ENCODE measurements at regions not wholly inside any gene's neighbourhood (a gene's known extent, or its start where the extent isn't known, plus 50 kb on each side); places are given as distances from the start of the nearest gene placed in this dataset.
A peak's percentile ranks its signal among the peaks of the same experiment; 100 is the strongest.
"Not testable (repeated sequence)": the region's sequence is repeated elsewhere in the genome, so short reads cannot be mapped to it uniquely, and the experiment has no call there.

DNA sequence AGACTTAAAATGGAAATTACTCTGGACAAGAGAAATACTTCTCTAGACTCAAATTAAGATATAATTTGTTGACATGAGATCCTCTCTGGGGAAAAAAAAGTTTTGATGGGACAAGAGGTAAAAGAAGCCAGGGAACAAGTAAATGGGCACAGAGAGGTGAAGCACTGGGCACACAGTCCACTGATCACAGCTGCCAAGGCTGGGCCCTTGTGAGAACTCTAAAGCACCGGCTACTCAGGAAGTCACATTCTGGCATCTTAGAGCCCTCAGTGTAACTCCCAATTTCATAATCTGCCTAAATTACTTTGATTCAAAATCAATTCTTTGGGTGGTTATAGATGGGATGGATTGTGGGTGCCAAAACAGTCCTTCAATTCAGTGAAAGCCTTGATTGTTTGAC is 123.2 kb upstream of the CACNA2D1 start:
- no peak for DNase-seq

DNA sequence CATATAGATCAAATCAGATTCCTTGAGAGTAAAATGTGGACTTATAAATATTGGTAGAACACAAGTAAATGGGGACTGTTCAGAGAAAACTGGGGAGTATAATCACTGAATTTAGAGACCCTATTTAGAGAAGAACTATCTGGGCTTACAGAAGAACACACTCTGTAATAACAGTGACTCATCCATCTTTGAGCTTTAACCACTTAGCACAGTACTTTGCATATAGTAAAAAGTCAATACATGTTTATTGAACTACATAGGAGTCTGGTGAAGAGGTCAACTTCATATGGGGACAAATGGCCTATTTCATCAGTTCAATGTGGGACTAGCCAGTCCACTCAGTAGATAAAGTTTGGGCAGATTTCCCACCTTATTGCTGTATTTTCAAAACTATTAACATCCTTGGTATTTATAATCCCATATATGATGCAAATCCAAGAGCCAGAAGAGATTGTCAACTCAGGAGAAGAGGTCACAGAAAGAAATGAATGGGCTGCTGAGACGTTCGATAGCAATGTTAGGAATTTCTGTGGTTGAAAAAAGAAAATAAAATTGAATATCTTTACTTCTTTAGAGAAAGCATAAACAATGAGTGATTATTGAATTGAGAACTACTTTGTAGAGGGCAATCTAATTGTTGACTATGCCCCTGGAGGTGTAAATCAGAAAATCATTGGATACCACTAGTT is 119.3 kb upstream of the CACNA2D1 start:
- no peak for DNase-seq

DNA sequence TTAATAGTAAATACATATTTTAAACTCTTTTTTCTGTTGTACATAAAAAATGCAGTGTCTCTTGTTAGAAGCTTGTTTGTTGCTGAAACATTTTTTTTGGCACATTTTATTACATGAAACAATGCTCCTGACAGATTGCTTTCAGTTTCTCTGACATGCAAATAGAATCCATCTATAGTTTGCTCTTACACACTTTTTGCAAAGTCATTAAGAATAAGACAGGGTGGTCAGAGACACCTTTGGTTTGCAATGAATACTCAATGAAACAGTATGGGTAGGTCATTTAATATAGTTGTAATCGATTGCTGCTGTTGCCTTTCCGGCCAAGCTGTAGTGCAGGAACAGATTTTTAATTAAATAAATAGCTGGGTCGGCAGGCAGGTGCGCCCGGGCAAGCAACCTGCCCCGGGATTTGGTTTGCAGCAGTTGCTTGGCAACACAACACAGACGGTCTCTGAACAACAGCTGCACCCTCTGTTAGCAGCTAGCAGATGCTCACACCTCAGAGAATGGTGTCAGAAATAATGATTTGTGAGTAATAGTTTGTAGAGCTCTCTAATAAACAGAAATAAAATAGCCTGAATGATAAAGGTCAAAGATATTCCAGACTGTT is 115.7 kb upstream of the CACNA2D1 start:
- DNase-seq, result peak; percentile 30 to 39 (median 39)

DNA sequence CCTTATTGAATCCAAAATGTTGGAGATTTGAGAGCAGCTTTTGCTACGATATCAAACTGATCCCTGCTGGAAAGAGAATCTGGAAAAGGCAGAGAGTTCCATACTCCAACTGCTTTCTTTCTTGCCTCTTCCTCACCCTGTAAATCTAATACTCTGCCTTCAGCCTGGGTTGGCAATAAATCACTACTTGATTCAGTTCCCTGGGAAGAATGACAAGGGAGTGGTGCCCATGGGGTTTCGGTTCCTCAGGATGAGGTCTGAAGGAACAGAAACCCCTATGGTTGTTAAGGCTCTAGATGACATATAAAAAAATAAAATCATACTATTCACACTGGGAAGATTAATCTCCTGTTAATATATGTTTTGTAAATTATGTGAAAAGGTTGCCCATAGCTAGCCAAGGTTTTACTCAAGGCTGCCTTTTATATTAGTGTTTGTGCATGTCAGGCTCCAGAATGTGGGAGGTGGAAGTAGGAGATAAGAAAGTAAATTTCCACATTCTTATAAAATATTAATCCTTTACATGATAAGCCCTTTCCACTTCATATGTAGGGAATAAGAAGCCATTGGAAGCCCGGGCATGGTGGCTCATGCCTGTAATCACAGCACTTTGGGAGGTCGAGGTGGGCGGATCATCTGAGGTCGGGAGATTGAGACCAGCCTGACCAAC is 106.2 kb upstream of the CACNA2D1 start:
- no peak for DNase-seq

DNA sequence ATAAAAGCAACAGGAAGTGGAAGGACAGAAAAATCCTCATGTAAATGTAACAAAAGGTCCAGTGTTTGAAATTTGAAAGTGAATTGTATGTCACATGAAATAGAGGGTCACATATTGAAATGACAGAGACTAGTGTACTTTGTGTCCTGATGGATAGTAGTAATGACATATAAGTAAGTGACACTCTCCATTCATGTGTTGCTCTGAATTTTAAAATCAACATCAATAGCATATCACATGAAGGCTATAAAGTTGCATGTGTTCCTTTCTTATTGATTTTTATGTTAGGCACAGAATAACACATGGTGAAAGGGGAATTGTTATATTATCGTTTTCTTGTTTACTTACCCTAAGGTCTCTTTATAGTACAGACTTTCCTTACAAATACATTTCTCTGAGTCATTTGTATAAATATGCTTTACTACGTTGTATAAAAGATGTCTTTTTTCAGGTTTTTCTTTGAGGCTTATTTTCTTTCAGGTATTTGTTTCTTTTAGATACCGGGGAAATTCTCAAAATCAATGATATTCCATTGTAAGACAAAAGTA is 104.6 kb upstream of the CACNA2D1 start:
- DNase-seq, result no peak

DNA sequence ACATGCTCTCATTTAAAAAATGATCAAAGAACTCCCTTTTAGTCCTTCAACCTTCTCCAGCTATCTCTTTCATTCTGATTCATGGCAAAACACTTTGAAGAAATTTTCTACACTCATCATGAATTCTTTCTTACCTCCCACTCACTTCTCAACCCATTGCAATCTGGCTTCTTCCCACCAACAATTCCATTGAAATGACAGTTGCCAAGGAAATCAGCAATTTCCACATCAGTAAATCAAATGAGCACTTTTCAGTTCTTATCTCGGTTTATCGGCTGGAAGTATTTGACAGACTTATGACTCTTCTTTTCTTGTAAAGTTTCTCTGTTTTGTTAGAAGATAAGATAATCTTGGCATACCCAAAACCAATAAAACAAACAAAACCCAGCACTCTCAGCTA is 99.1 kb upstream of the CACNA2D1 start:
- DNase-seq, result peak in 1 of 3 donors; percentile 55

DNA sequence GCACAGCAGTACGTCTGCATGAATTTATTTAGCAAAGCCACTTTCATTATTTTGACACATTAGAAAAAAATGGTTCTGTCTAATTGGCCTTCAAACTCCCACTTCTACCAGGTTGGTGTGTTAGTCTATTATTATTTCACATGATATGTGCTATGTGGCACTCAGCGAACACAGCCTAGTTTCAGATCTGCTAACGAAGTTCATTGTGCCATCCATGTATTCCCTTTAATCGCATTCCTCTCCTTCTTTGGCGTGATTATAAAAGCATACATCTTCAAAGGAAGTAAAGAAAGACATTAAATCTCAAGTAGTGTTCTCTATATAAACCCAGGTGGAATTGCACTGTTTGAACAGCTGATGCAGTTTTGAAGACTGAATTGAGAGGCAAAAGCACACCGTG is 96.4 kb upstream of the CACNA2D1 start:
- DNase-seq, result no peak

DNA sequence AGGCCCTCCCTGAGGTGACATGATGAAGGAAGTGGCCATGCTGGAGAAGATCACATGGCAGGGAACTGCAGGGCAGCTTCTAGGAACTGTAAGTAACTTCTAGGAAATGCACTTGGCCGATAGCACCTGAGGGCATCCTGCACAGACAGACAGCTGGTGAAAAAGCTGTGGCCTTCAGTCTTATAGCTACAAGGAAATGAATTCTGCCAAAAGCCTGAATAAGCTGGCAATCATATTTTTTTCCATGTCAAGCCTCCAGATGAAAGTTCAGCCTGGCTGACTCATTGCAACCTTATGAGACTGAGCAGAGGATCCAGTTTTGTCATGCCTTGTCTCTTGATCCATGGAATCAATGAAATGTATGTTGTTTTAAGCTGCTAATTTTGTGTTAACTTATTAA is 91.1 kb upstream of the CACNA2D1 start:
- peak in 2 of 3 donors; percentile 6 to 12 for DNase-seq

DNA sequence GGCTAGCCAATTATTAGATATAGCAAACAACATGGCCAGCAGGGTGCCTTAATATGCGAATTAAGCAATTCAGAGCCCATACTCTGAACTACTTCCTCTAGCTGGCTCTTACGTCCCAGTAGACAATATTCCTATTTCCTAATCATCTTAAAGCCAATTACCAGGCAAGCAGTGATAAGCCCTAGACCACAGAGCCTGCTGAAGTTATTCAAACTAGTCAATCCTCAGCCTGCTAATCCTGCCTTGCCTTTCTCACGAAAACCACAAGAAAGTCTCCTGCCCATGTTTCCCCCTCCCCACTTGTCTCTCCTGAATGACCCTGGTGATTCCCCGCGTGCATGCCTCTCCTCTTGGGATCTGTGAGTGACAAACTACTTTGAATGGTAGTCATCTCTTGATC is 86.8 kb upstream of the CACNA2D1 start:
- DNase-seq, result no peak

DNA sequence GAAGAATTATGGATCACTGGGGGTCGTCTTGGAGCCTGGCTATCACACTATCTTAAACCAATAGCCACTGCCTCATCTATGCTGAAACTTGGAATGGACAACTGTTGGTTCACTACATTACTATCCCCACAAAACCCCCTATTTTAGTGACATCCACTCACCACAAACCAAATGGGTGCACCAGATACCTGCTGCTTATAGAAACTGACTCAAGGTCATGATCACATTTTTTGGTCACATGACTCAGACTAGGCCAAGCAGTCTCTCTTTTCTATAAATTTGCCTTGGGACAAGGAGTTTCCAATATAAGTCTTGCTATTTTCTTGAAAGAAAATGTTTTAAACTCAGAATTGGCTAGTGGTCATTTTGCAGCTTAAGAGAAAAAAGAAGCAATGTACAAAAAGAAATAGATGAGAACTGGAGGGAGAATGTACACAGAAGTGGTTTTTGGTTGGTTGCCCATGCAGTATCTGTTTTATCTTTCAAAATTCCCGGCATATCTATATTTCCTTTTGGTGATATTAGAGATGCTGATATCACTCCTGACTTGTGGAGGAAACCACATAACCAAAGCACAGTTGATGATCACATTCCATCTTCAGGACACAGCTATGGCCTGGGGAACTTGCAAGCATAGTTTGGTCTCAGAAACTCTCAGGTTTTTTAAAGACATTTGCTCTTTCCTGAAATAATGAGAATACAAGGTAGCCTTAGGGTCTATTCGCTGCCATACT is 85.2 kb upstream of the CACNA2D1 start:
- DNase-seq, result no peak

DNA sequence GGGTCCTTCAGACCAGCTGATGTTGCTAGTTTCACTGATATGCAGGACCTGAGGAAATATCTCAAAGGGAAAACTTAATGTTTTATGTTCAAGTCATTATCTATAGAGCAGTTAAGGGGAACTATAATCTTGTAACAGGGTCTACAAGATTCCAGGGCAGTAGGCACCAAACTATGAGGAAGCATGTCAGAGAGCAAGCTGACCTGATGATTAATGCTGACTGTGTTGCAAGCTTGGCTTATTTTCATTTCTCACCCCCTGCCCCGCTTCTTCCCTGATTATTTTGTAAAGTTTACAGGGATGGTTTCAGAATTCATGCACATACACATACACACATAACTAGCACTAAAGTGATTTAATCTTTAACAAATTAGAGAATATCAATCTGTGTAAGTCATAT is 84.3 kb upstream of the CACNA2D1 start:
- DNase-seq, result no peak

DNA sequence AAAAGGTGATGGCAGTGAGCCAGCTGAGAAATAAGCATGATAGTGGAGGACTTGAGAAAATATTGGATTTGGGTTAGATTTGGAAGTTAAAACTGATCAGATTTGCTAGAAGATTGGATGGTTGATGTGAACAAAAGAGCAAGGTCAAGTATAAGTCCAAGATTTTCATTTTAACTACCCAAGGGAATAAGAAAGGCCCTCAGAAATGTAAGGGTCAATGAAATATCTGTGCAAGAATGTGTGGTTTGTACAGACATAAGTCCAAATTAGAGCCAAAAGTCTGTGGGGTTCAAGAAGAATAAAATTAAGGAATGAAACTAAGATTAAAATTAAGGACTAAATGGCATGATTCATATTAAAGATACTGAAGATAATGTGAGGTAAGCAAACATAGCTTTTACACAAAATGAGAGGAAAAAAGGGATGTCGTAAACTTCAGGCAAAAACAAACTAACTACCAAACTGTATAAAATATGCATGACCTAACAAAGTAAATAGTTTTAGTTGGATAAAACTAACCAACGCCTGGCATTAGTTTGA is 78.4 kb upstream of the CACNA2D1 start:
- DNase-seq, result no peak

DNA sequence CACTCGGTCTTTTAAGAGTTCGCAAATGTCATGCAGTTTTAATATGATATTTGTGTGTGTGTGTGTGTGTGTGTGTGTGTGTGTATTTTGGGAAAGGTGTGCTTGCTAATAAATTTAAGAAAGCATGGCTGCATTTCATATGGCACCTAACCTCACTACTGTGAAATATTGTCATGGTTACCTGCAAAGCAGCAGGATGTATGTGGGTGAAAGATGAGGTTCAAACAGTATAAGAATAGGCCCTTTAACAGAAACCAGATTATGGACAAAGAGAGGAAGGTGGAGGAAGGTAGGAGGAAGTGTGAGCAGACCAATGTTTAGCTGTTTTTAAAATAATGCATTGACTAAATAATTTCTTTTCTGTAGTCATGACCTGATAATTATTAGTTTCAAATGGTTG is 73.5 kb upstream of the CACNA2D1 start:
- DNase-seq, result no peak

DNA sequence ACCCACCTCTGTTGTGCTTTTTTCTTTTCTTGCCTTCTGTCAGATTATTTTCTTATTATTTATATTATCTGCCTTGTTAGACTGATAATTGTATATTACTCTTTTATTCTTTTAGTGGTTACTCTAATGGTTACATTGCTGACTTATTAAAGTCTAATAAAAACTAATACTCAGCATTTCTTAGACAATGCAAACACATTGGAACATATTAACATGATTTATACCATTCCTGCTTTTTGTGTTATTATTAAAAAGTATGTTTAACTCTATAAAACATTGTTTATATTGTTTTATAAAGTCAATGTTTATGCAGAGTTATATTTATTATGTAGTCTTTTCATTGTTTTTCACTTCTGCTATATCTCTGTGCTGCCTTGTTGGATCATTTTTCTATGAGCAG is 68.0 kb upstream of the CACNA2D1 start:
- no peak for DNase-seq

DNA sequence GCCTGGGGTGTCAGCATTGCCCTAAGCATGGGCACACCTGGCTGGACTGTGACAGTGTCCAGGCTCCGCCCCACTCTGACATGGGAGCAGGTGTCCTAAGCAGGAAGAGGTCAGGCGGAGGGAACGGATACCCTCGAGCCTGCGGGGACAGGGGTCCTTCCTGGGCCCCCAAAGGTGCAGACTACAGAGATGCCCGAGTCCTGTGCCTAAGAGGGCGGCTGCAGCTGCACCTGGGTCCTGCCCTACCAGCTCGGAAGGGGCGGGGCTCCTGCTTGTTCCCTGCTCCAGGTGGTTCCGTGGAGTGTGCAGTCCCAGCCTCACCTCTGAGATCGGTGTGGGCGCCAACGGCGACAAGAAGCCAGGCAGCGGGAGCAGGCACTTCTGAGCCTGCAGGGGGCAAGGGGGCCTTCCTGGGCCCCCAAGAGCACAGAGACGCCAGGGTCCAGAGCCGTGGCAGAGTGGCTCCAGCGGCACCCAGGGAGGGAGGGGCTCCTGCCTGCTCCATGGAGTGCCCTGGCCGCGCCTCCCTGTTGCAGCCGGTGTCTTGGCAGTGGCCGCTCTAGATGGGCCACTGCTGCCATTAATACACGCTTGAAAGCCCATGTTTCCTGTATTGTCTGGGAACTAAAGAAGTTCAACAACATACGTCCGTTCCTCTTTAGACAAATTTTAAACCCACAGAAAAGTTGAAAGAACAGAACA is 64.5 kb upstream of the CACNA2D1 start:
- no peak for DNase-seq

DNA sequence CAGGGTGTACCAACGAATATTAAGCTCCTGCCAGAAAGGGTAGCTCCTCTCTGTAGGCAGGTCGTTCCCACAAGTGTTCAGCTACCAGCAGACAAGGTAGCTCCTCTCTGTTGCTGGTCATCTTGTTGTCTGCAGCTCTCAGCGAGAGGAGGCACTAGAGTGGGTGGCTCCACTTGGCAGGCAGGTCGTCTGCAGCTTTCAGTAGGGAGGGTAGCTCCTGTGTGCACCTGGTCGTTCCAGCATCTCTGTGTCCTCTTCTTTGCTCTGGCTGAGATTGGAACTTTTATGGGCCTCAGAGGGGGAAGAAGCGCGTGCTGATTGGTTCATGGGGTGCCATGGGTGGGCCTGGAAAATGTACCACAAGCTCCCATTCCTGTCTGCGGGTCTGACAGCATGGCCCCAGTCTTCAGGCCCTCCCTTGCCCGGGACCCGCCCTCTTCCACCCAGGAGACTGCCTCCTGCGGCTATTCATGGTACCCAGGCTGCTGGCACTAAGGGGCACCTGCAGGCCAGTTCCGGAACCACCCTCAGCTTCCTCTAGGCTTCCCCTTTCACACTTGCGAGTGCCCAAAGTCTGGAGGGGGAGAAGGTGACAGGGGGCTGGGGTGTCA is 63.9 kb upstream of the CACNA2D1 start:
- DNase-seq, result no peak

DNA sequence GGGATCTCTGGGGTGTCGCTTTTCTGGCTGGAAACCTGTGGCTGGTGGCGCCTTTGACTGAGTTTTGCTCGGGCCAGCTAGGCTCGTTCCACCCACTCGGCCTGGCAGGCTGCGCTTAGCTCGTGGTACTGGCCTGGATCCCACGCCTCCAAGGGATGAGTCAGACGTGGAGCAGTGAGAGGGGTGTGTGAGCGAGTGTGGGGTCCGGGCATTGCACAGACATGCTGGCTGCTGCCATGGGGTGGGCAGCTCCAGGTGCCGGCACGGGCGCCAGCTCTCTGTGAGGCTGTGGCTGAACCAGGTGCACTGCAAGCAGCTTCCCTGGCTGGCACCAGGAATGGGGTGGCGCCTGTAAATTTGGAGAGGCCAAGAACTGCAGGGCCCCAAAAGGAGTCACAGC is 63.1 kb upstream of the CACNA2D1 start:
- no peak for DNase-seq

DNA sequence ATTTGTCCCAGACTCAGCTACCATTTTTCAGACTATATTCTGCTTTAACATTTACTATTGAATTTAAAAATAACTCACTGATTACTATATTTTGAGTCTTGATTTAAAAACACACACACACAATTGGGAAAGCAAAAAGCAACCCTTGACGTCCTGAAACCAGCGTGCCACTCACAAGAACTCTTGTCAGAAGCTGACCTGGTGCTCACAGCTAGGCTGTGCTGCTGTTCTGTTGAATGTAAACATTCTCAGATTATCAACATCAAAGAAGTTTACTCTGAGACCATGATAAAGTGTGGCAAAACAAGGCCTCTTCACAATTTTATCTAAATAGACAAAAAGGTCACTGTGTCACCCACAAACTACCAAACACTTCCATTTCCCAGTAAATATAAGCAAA is 62.6 kb upstream of the CACNA2D1 start:
- no peak for DNase-seq

DNA sequence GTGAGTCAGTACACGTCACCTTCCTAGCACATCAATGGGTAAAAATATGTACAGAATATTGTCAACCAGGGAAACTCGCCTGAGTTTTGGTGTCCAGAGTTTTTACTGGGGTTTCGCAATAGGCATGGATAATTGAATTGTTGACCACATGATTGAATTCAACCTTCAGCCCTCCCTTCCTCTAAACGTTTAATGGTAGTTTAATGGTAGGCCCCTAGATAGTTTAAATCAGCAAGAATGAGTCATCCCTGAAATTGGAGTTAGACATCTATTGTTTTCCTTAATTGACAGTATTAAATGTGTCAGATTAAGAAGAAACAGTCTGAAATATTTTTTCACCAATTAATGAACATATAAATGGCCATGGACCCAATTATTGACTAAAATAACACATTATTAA is 57.8 kb upstream of the CACNA2D1 start:
- DNase-seq, result no peak

DNA sequence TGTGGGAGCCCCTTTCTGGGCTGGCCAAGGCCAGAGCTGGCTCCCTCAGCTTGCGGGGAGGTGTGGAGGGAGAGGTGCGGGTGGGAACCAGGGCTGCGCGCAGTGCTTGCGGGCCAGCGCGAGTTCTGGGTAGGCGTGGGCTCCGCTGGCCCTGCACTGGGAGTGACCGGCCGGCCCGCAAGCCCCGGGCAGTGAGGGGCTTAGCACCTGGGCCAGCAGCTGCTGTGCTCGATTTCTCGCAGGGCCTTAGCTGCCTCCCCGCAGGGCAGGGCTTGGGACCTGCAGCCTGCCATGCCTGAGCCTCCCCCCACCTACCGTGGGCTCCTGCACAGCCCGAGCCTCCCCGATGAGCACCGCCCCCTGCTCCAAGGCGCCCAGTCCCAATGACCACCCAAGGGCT is 56.0 kb upstream of the CACNA2D1 start:
- not testable (repeated sequence) for DNase-seq

DNA sequence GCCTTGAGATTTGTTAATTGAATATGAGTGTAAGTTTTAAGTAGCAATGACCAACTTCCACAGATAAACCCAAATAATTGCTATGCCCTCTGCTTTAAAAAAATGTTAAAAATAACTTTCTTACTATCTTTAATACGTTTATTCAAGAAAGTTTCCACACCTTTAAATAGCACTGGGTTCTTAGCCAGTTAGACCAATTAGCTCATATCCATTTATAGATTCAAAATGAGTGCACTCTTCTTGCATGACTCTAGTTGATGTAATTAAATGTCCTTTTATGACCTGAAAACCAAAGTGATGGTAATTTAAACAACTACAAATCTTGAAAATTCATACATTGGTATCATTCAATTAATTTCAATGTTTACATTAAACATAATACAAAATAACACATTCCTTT is 50.8 kb upstream of the CACNA2D1 start:
- DNase-seq, result no peak

Data from muscle of back (tissue), 3 donors.